A673 (cell line): ENCODE measurements at regions not wholly inside any gene's neighbourhood (a gene's known extent, or its start where the extent isn't known, plus 50 kb on each side); places are given as distances from the start of the nearest gene placed in this dataset.

Experiments used
- CTCF ChIP-seq: fragments of 300-800, 200-600 bp; sonication (generic); conservative IDR thresholded peaks from 2 replicates; pipeline ENCODE4 v1.5.1; 2017; ENCODE audit warnings: low read depth, mild to moderate bottlenecking, antibody characterized with exemption, low read length, moderate library complexity, mixed read lengths
- EZH2 ChIP-seq: fragments of 200-600 bp; sonication (generic); IDR thresholded peaks from 2 replicates; pipeline ENCODE4 v1.6.1; 2017; ENCODE audit warnings: borderline replicate concordance, low read depth, mild to moderate bottlenecking, mixed read lengths, antibody characterized with exemption, low read length; ENCODE audit not compliant: poor library complexity, severe bottlenecking

GRCh38 chr20:52001999-52002666, 189.4 kb downstream of the ZFP64 start:
- TF ChIP-seq CTCF, result peak; percentile 40; the same call in 1 of the 2 replicates
- TF ChIP-seq EZH2, result no peak
